H9 (cell line): ENCODE measurements at regions not wholly inside any gene's neighbourhood (a gene's known extent, or its start where the extent isn't known, plus 50 kb on each side); places are given as distances from the start of the nearest gene placed in this dataset.

Experiments used
- DNase-seq: peaks from one replicate; pipeline ENCODE4 v3.0.0-alpha.2; 2017
- H2AFZ ChIP-seq: one replicate; pipeline ENCODE4 v1.6.1; 2013; ENCODE audit warnings: mild to moderate bottlenecking, low read length, control low read depth, moderate library complexity
- H2AK5ac ChIP-seq: 2 replicates; pipeline ENCODE4 v1.6.1; 2013; ENCODE audit warnings: low read length, control low read depth, mixed read lengths; ENCODE audit not compliant: insufficient read length
- H2BK120ac ChIP-seq: one replicate; pipeline ENCODE4 v1.6.1; 2013; ENCODE audit warnings: low read depth, mild to moderate bottlenecking, low read length, control low read depth, inconsistent platforms; ENCODE audit not compliant: poor library complexity, severe bottlenecking
- H2BK12ac ChIP-seq: 2 replicates; pipeline ENCODE4 v1.6.1; 2013; ENCODE audit warnings: low read length, control low read depth, mixed read lengths, low read depth; ENCODE audit not compliant: insufficient read length
- H2BK15ac ChIP-seq: 2 replicates; pipeline ENCODE4 v1.6.1; 2013; ENCODE audit warnings: low read depth, low read length, control low read depth
- H2BK20ac ChIP-seq: one replicate; pipeline ENCODE4 v1.6.1; 2013; ENCODE audit warnings: low read depth, mild to moderate bottlenecking, low read length, control low read depth, inconsistent platforms; ENCODE audit not compliant: poor library complexity, severe bottlenecking
- H2BK5ac ChIP-seq: 2 replicates; pipeline ENCODE4 v1.6.1; 2013; ENCODE audit warnings: low read length, control low read depth, mixed read lengths; ENCODE audit not compliant: insufficient read length
- H3K14ac ChIP-seq: 2 replicates; pipeline ENCODE4 v1.6.1; 2013; ENCODE audit warnings: low read length, control low read depth; ENCODE audit not compliant: insufficient read depth
- H3K18ac ChIP-seq: 2 replicates; pipeline ENCODE4 v1.6.1; 2013; ENCODE audit warnings: low read depth, mild to moderate bottlenecking, mixed read lengths, low read length, control low read depth; ENCODE audit not compliant: insufficient read length
- H3K23ac ChIP-seq: 2 replicates; pipeline ENCODE4 v1.6.1; 2013; ENCODE audit warnings: low read length, control low read depth, mixed read lengths, low read depth; ENCODE audit not compliant: insufficient read length
- H3K23me2 ChIP-seq: 2 replicates; pipeline ENCODE4 v1.6.1; 2013; ENCODE audit warnings: low read depth, mild to moderate bottlenecking, mixed read lengths, low read length, control low read depth; ENCODE audit not compliant: insufficient read length, poor library complexity, severe bottlenecking
- H3K27ac ChIP-seq: 2 replicates; pipeline ENCODE4 v1.5.1; 2013; ENCODE audit warnings: low read length, control low read depth, mixed read lengths, low read depth; ENCODE audit not compliant: insufficient read length
- H3K27me3 ChIP-seq: 2 replicates; pipeline ENCODE4 v1.6.1; 2013; ENCODE audit warnings: low read length, control low read depth, inconsistent platforms; ENCODE audit not compliant: insufficient read depth
- H3K4ac ChIP-seq: 2 replicates; pipeline ENCODE4 v1.6.1; 2013; ENCODE audit warnings: low read depth, mild to moderate bottlenecking, control low read depth, inconsistent platforms, low read length, moderate library complexity
- H3K4me1 ChIP-seq: 2 replicates; pipeline ENCODE4 v1.6.1; 2013; ENCODE audit warnings: low read length, control low read depth, inconsistent platforms; ENCODE audit not compliant: insufficient read depth
- H3K4me2 ChIP-seq: 2 replicates; pipeline ENCODE4 v1.6.1; 2013; ENCODE audit warnings: low read length, control low read depth, mixed read lengths; ENCODE audit not compliant: insufficient read length, insufficient read depth
- H3K56ac ChIP-seq: 2 replicates; pipeline ENCODE4 v1.6.1; 2013; ENCODE audit warnings: low read depth, mild to moderate bottlenecking, mixed read lengths, low read length, control low read depth; ENCODE audit not compliant: insufficient read length
- H3K79me1 ChIP-seq: 2 replicates; pipeline ENCODE4 v1.6.1; 2013; ENCODE audit warnings: low read depth, mild to moderate bottlenecking, moderate library complexity, low read length, control low read depth, inconsistent platforms; ENCODE audit not compliant: insufficient read depth, poor library complexity, severe bottlenecking
- H3K79me2 ChIP-seq: 2 replicates; pipeline ENCODE4 v1.6.1; 2013; ENCODE audit warnings: low read length, control low read depth, inconsistent platforms; ENCODE audit not compliant: insufficient read depth
- H3K9ac ChIP-seq: 2 replicates; pipeline ENCODE4 v1.6.1; 2013; ENCODE audit warnings: low read length, control low read depth, mixed read lengths; ENCODE audit not compliant: insufficient read length; ENCODE audit errors: extremely low read depth
- H3K9me3 ChIP-seq: one replicate; pipeline ENCODE4 v1.6.1; 2013; ENCODE audit warnings: low read depth, low read length, inconsistent platforms; ENCODE audit not compliant: control insufficient read depth
- H3T11ph ChIP-seq: one replicate; pipeline ENCODE4 v1.6.1; 2013; ENCODE audit warnings: mild to moderate bottlenecking, low read length, control low read depth, inconsistent platforms
- H4K20me1 ChIP-seq: one replicate; pipeline ENCODE4 v1.6.1; 2013; ENCODE audit not compliant: control insufficient read depth, insufficient read length, insufficient read depth
- H4K5ac ChIP-seq: 2 replicates; pipeline ENCODE4 v1.6.1; 2013; ENCODE audit warnings: low read depth, mild to moderate bottlenecking, mixed read lengths, low read length, control low read depth; ENCODE audit not compliant: insufficient read length
- H4K8ac ChIP-seq: replicated peaks from 2 replicates; pipeline ENCODE4 v1.6.1; 2013; ENCODE audit warnings: low read length, control low read depth, mixed read lengths, low read depth; ENCODE audit not compliant: insufficient read length
- H4K91ac ChIP-seq: 2 replicates; pipeline ENCODE4 v1.6.1; 2013; ENCODE audit warnings: low read depth, mild to moderate bottlenecking, moderate library complexity, mixed read lengths, low read length, control low read depth; ENCODE audit not compliant: insufficient read length
- H3K27ac Mint-ChIP-seq, 3 experiments: 2 replicates in 2 of 3; 3 replicates in 1 of 3; pipeline ENCODE4 v1.8.0; 2020 to 2021; ENCODE audit warnings: mixed read lengths in 3 of 3, mild to moderate bottlenecking in 1 of 3, moderate library complexity in 1 of 3
- H3K27me3 Mint-ChIP-seq: 2 replicates; pipeline ENCODE4 v1.8.0; 2021; ENCODE audit warnings: low read depth, mild to moderate bottlenecking, moderate library complexity, mixed read lengths
- H3K36me3 Mint-ChIP-seq, 3 experiments: 2 replicates in 2 of 3; 3 replicates in 1 of 3; pipeline ENCODE4 v1.8.0; 2020 to 2021; ENCODE audit warnings: low read depth in 3 of 3, mixed read lengths in 3 of 3; ENCODE audit not compliant: insufficient read depth in 1 of 3
- H3K4me1 Mint-ChIP-seq, 2 experiments: 2 replicates each; pipeline ENCODE4 v1.8.0; 2020; ENCODE audit warnings: mixed read lengths in 2 of 2
- H3K4me3 Mint-ChIP-seq, 2 experiments: 2 replicates in 1 of 2; 3 replicates in 1 of 2; pipeline ENCODE4 v1.8.0; 2020 to 2021; ENCODE audit warnings: mild to moderate bottlenecking in 2 of 2, mixed read lengths in 2 of 2, moderate library complexity in 1 of 2
- H3K9me3 Mint-ChIP-seq, 2 experiments: 2 replicates in 1 of 2; 3 replicates in 1 of 2; pipeline ENCODE4 v1.8.0; 2020; ENCODE audit warnings: mild to moderate bottlenecking in 2 of 2, mixed read lengths in 2 of 2, moderate library complexity in 1 of 2
- WGBS: extraction: QIAGEN DNeasy Blood & Tissue Kit; methylation state at CpG from one replicate; pipeline ENCODE4 v1.1.7; 2013; ENCODE audit warnings: missing lambda C conversion rate, low lambda C conversion rate, mixed read lengths; ENCODE audit not compliant: insufficient read length; ENCODE audit errors: extremely low coverage; 5-methylcytosine and 5-hydroxymethylcytosine counted together
- TF ChIP-seq, protein P1 (sequence below): fragments of 200-600 bp; sonication (generic); conservative IDR thresholded peaks from 3 replicates; pipeline ENCODE4 v1.8.0; 2021; ENCODE audit warnings: antibody characterized with exemption, mild to moderate bottlenecking

- Histone ChIP-seq H3K27ac (no peak overlapping the region), H4K91ac (no peak overlapping the region), H2AK5ac (no peak overlapping the region), H2BK20ac (no peak overlapping the region), H3K27me3 (no peaks in the 10 kb centered on the region), H2BK15ac (no peak overlapping the region), H3K9ac (no peak overlapping the region), H4K20me1 (no peaks in the 10 kb centered on the region), H2AFZ (no peak overlapping the region), H3K9me3 (no peaks in the 10 kb centered on the region), H2BK12ac (no peak overlapping the region), H2BK120ac (no peak overlapping the region), H3K79me2 (no peaks in the 10 kb centered on the region), H3T11ph (no peak overlapping the region), H3K79me1 (no peaks in the 10 kb centered on the region), H3K4me1 (no peaks in the 10 kb centered on the region), H3K4ac (no peak overlapping the region), H2BK5ac (no peak overlapping the region), H3K56ac (no peak overlapping the region), H4K5ac (no peak overlapping the region), H4K8ac (no peak overlapping the region), H3K4me2 (no peak overlapping the region), H3K23ac (no peak overlapping the region), H3K18ac (no peak overlapping the region), H3K23me2 (no peaks in the 10 kb centered on the region), H3K14ac (no peak overlapping the region)
- H3K27ac Mint-ChIP-seq, result no peak overlapping the region
- H3K36me3 Mint-ChIP-seq, result no peaks in the 10 kb centered on the region
- no peaks in the 10 kb centered on the region for H3K4me1 Mint-ChIP-seq
- DNase-seq, result no peak
- H3K4me3 Mint-ChIP-seq, result no peak overlapping the region
- no peaks in the 10 kb centered on the region for H3K9me3 Mint-ChIP-seq
- TF ChIP-seq, protein P1, sequence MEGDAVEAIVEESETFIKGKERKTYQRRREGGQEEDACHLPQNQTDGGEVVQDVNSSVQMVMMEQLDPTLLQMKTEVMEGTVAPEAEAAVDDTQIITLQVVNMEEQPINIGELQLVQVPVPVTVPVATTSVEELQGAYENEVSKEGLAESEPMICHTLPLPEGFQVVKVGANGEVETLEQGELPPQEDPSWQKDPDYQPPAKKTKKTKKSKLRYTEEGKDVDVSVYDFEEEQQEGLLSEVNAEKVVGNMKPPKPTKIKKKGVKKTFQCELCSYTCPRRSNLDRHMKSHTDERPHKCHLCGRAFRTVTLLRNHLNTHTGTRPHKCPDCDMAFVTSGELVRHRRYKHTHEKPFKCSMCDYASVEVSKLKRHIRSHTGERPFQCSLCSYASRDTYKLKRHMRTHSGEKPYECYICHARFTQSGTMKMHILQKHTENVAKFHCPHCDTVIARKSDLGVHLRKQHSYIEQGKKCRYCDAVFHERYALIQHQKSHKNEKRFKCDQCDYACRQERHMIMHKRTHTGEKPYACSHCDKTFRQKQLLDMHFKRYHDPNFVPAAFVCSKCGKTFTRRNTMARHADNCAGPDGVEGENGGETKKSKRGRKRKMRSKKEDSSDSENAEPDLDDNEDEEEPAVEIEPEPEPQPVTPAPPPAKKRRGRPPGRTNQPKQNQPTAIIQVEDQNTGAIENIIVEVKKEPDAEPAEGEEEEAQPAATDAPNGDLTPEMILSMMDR, result no peak
- WGBS, result no CpG with 5 or more reads among the region's 2 CpGs
- no peaks in the 10 kb centered on the region; the same call in 1 of the 2 replicates for H3K27me3 Mint-ChIP-seq
Measured at GRCh38 chr3:132800958-132801357, 78.7 kb upstream of the NPHP3 start.
